ENCODE measurements at regions not wholly inside any gene's neighbourhood (a gene's known extent, or its start where the extent isn't known, plus 50 kb on each side); places are given as distances from the start of the nearest gene placed in this dataset.

DNA sequence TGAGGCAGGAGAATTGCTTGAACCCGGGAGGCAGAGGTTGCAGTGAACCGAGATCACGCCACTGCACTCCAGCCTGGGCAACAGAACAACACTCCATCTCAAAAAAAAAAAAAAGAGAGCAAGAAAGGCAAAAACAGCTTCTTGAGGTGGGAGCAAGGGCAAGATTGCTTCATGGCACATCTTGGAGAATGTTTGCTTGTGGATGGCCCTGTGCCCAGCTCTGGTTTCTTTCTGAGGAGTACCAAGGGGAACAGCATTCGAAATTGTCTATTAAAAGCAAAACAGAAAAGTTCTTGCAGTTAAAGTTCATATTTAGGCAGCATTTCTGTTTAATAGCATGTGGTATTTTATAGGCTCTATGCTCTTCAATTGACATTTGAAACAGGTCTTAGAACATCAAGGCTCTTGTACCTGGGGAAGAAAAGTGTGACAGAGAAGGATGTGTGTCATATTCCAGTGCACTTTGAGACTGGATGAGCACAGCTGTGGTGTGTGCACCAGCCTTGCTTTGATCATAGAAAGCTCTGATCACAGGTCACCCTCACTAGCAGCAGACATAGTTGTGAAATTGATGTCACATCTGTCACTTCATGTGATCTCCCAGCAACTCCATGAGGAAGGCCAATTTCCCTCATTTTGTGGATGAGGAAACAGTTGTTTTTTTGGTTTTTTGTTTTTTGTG, 154.3 kb downstream of the UXS1 start:
- H2BK15ac ChIP-seq (ENCODE audit: low read depth, low read length), result no peak overlapping the region
- H3K18ac ChIP-seq (ENCODE audit: low read depth, low read length), result no peak overlapping the region
- H3K14ac ChIP-seq (replicated peaks; ENCODE audit: low read depth, low read length), result no peak overlapping the region
- no peaks in the 10 kb centered on the region for H3K9me3 ChIP-seq (ENCODE audit: control insufficient read depth, insufficient read depth, low read length)
- no peak overlapping the region for H3K4ac ChIP-seq (ENCODE audit: low read depth, low read length)
- BruUV-seq (replicated peaks), result no TSS peak
- H3K56ac ChIP-seq (ENCODE audit: extremely low read depth, insufficient read depth, low read length), result no peak overlapping the region
- H2BK20ac ChIP-seq (ENCODE audit: low read depth, low read length), result no peak overlapping the region
- no peak overlapping the region for H2AK9ac ChIP-seq (replicated peaks; ENCODE audit: low read depth, low read length, poor library complexity)
- no peak overlapping the region for H4K91ac ChIP-seq (ENCODE audit: insufficient read depth, low read depth, low read length)
- ChIA-PET CTCF (no interaction called here), POLR2A (ENCODE audit: unreplicated experiment) (no interaction called here)
- H3K4me1 ChIP-seq (ENCODE audit: control insufficient read depth, insufficient read depth, low read length), result no peaks in the 10 kb centered on the region
- H3K79me1 ChIP-seq (ENCODE audit: low read depth in 1 of 2, low read length in 2 of 2), result no peaks in the 10 kb centered on the region
- TF ChIP-seq SMC3 (IDR thresholded peaks at IDR 0.05; ENCODE audit: low read depth, low read length) (no peak), RCOR1 (IDR thresholded peaks at IDR 0.05; ENCODE audit: insufficient replicate concordance, low read length) (no peak), MXI1 (IDR thresholded peaks at IDR 0.05; ENCODE audit: borderline replicate concordance, low read depth, low read length) (no peak), FOS (IDR thresholded peaks at IDR 0.05; ENCODE audit: low read depth, low read length) (no peak), MAZ (IDR thresholded peaks at IDR 0.05; ENCODE audit: borderline replicate concordance, low read depth, low read length) (no peak), RFX5 (IDR thresholded peaks at IDR 0.05; ENCODE audit: low read depth, low read length) (no peak), RAD21 (IDR thresholded peaks at IDR 0.05; ENCODE audit: low read length) (no peak), CHD1 (IDR thresholded peaks at IDR 0.05; ENCODE audit: low read depth, low read length) (no peak), POLR2A (IDR thresholded peaks at IDR 0.05; ENCODE audit: low read depth, low read length) (no peak), NFE2L2 (IDR thresholded peaks at IDR 0.05; ENCODE audit: low read depth, low read length) (no peak), BHLHE40 (IDR thresholded peaks at IDR 0.05; ENCODE audit: low read depth, low read length) (no peak), MAFK (IDR thresholded peaks at IDR 0.05; ENCODE audit: low read depth, low read length) (no peak), CEBPB (IDR thresholded peaks at IDR 0.05; ENCODE audit: low read depth, low read length) (no peak)
- TF ChIP-seq, protein P1, sequence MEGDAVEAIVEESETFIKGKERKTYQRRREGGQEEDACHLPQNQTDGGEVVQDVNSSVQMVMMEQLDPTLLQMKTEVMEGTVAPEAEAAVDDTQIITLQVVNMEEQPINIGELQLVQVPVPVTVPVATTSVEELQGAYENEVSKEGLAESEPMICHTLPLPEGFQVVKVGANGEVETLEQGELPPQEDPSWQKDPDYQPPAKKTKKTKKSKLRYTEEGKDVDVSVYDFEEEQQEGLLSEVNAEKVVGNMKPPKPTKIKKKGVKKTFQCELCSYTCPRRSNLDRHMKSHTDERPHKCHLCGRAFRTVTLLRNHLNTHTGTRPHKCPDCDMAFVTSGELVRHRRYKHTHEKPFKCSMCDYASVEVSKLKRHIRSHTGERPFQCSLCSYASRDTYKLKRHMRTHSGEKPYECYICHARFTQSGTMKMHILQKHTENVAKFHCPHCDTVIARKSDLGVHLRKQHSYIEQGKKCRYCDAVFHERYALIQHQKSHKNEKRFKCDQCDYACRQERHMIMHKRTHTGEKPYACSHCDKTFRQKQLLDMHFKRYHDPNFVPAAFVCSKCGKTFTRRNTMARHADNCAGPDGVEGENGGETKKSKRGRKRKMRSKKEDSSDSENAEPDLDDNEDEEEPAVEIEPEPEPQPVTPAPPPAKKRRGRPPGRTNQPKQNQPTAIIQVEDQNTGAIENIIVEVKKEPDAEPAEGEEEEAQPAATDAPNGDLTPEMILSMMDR (conservative IDR thresholded peaks at IDR 0.05; ENCODE audit: low read depth, low read length), result no peak
- TF ChIP-seq, protein P2, sequence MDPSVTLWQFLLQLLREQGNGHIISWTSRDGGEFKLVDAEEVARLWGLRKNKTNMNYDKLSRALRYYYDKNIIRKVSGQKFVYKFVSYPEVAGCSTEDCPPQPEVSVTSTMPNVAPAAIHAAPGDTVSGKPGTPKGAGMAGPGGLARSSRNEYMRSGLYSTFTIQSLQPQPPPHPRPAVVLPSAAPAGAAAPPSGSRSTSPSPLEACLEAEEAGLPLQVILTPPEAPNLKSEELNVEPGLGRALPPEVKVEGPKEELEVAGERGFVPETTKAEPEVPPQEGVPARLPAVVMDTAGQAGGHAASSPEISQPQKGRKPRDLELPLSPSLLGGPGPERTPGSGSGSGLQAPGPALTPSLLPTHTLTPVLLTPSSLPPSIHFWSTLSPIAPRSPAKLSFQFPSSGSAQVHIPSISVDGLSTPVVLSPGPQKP (IDR thresholded peaks at IDR 0.05; ENCODE audit: borderline replicate concordance, low read depth, low read length), result no peak
- TF ChIP-seq, protein P3, sequence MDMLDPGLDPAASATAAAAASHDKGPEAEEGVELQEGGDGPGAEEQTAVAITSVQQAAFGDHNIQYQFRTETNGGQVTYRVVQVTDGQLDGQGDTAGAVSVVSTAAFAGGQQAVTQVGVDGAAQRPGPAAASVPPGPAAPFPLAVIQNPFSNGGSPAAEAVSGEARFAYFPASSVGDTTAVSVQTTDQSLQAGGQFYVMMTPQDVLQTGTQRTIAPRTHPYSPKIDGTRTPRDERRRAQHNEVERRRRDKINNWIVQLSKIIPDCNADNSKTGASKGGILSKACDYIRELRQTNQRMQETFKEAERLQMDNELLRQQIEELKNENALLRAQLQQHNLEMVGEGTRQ (IDR thresholded peaks at IDR 0.05; ENCODE audit: low read depth, low read length), result no peak
- H2AFZ ChIP-seq (replicated peaks; ENCODE audit: low read length, poor library complexity), result no peak overlapping the region
- H2BK5ac ChIP-seq (ENCODE audit: low read depth, low read length, poor library complexity, severe bottlenecking), result no peak overlapping the region
- DNase-seq, result no peak
- no peaks in the 10 kb centered on the region for H3K9me1 ChIP-seq (ENCODE audit: insufficient read depth, low read length)
- H3K4me3 ChIP-seq (ENCODE audit: insufficient read depth, low read depth, low read length), result no peak overlapping the region
- H4K8ac ChIP-seq (ENCODE audit: low read depth in 2 of 2, low read length in 2 of 2), result no peak overlapping the region
- WGBS, 2 experiments (ENCODE audit: extremely low coverage in 2 of 2, insufficient read length in 1 of 2), result no CpG with 5 or more reads among the region's 4 CpGs
- H3K27ac ChIP-seq (ENCODE audit: insufficient read depth, low read length), result no peak overlapping the region
- H3K23ac ChIP-seq (ENCODE audit: low read depth, low read length), result no peak overlapping the region
- no peak overlapping the region for H2BK120ac ChIP-seq (ENCODE audit: low read depth, low read length)
- intact Hi-C loops (cut with micrococcal nuclease), result no loop called here
- in situ Hi-C loops (cut with MboI; ENCODE audit: low sequenced_read_pairs), result no loop called here
- H2AK5ac ChIP-seq (ENCODE audit: low read depth, low read length), result no peak overlapping the region
- dilution Hi-C loops (cut with HindIII; ENCODE audit: low sequenced_read_pairs, unreplicated experiment), result no loop called here
- H3K4me2 ChIP-seq (ENCODE audit: low read depth, low read length), result no peak overlapping the region
- H3K36me3 ChIP-seq (ENCODE audit: control insufficient read depth, insufficient read depth, low read length), result no peaks in the 10 kb centered on the region
- H4K20me1 ChIP-seq (ENCODE audit: insufficient read depth, low read length), result no peaks in the 10 kb centered on the region
- peaks cover 13% of the 10 kb centered on the region for H3K27me3 ChIP-seq (ENCODE audit: control insufficient read depth, insufficient read depth, low read length)
- no peak overlapping the region for H3K9ac ChIP-seq (ENCODE audit: low read depth, low read length)
- no peak overlapping the region for H4K5ac ChIP-seq (ENCODE audit: low read depth, low read length)
- no peak for ATAC-seq (ENCODE audit: low read depth)
